Stomach (tissue), 8 donors: ENCODE measurements at regions not wholly inside any gene's neighbourhood (a gene's known extent, or its start where the extent isn't known, plus 50 kb on each side); places are given as distances from the start of the nearest gene placed in this dataset.

ENCODE experiments used
- DNase-seq, 2 donors: peaks; one replicate each; pipeline versions ENCODE4 v3.0.0 to v3.0.0-alpha.2; 2013 to 2019
- H3K27ac ChIP-seq, 5 donors: fragments of 200-600 bp in 4 of 5; sonication (generic) in 4 of 5; one replicate each; pipeline ENCODE4 v1.5.1; 2013 to 2019; ENCODE audit warnings: mild to moderate bottlenecking in 1 of 5, moderate library complexity in 1 of 5
- H3K27me3 ChIP-seq, 3 donors: fragments of 200-600 bp; sonication (generic); one replicate each; pipeline ENCODE4 v1.5.1; 2017 to 2019; ENCODE audit warnings: mixed run types in 1 of 3
- H3K36me3 ChIP-seq, 4 donors: fragments of 200-600 bp; sonication (generic); 1 replicate in 3 of 4; 2 replicates in 1 of 4; pipeline ENCODE4 v1.5.1; 2016 to 2019
- H3K4me1 ChIP-seq, 4 donors: fragments of 200-600 bp; sonication (generic); one replicate each; pipeline ENCODE4 v1.5.1; 2016 to 2019
- H3K4me3 ChIP-seq, 4 donors: fragments of 200-600 bp; sonication (generic) in 3 of 4; one replicate each; pipeline ENCODE4 v1.5.1; 2016 to 2019; ENCODE audit warnings: mild to moderate bottlenecking in 1 of 4
- H3K9me3 ChIP-seq, 4 donors: fragments of 200-600 bp; sonication (generic); one replicate each; pipeline ENCODE4 v1.5.1; 2016 to 2019
- CTCF ChIP-seq, 7 experiments: fragments of 450-650 bp in 4 of 7; fragments of 200-600 bp in 3 of 7; sonication (generic) in 3 of 7; IDR thresholded peaks; one replicate each; pipeline ENCODE4 v1.5.1; 2016 to 2019; ENCODE audit warnings: antibody characterized with exemption in 7 of 7, control low read depth in 2 of 7, mild to moderate bottlenecking in 1 of 7
- EP300 ChIP-seq: sonication (generic); formaldehyde crosslinking; IDR thresholded peaks from one replicate; pipeline ENCODE4 v1.6.1; 2017; ENCODE audit warnings: antibody characterized with exemption
- POLR2A ChIP-seq, 4 donors: fragments of 450-650 bp; IDR thresholded peaks; one replicate each; pipeline ENCODE4 v1.6.1; 2016; ENCODE audit warnings: antibody characterized with exemption in 4 of 4, control low read depth in 2 of 4, mild to moderate bottlenecking in 1 of 4, moderate library complexity in 1 of 4
- POLR2AphosphoS5 ChIP-seq, 3 donors: sonication (generic); formaldehyde crosslinking; IDR thresholded peaks; one replicate each; pipeline ENCODE4 v1.6.1; 2016; ENCODE audit warnings: antibody characterized with exemption in 3 of 3
- whole genome bisulfite sequencing, 5 donors: extraction: QIAGEN DNeasy Blood & Tissue Kit in 3 of 5; methylation state at CpG; one replicate each; pipeline versions ENCODE4 v1.1.5 to v1.1.7; 2013 to 2018; 5-methylcytosine and 5-hydroxymethylcytosine counted together
- intact Hi-C: fragments of 100-400 bp; cut with DNase I; formaldehyde crosslinking; loops from one replicate; pipeline ENCODE4 v1.15.1; 2023; ENCODE audit warnings: low total_unique reads
- donor health status: healthy with polysubstance abuse.
- donor health status: Bipolar disorder and iron deficiency.
- donor health status: healthy.

- peak in 1 of 2 donors; percentile 22 for DNase-seq
- Histone ChIP-seq H3K36me3 (no peaks in the 10 kb centered on the region), H3K27ac (no peak overlapping the region), H3K27me3 (no peaks in the 10 kb centered on the region), H3K9me3 (no peaks in the 10 kb centered on the region), H3K4me3 (no peak overlapping the region), H3K4me1 (no peaks in the 10 kb centered on the region)
- intact Hi-C loops = no loop called here
- no peak for TF ChIP-seq CTCF (IDR thresholded peaks at IDR 0.05)
- TF ChIP-seq POLR2A (IDR thresholded peaks at IDR 0.05) = no peak
- TF ChIP-seq POLR2AphosphoS5 (IDR thresholded peaks at IDR 0.05) = no peak
- TF ChIP-seq EP300 = no peak
- 58 to 66% (median 59%) methylated on average over 4 of the region's 4 CpGs for WGBS, 5 donors
Measured at GRCh38 chr13:80444240-80445015, 103.5 kb upstream of the SPRY2 start.

GRCh38 chr13:80442609-80443008 is 101.7 kb upstream of the SPRY2 start:
- intact Hi-C loops = no loop called here
- Histone ChIP-seq H3K27ac (no peak overlapping the region), H3K9me3 (no peaks in the 10 kb centered on the region), H3K36me3 (no peaks in the 10 kb centered on the region), H3K27me3 (no peaks in the 10 kb centered on the region), H3K4me1 (no peaks in the 10 kb centered on the region), H3K4me3 (no peak overlapping the region)
- DNase-seq = no peak
- no peak for TF ChIP-seq POLR2AphosphoS5 (IDR thresholded peaks at IDR 0.05)
- TF ChIP-seq CTCF (IDR thresholded peaks at IDR 0.05) = no peak
- no peak for TF ChIP-seq POLR2A (IDR thresholded peaks at IDR 0.05)
- no peak for TF ChIP-seq EP300

- intact Hi-C loops = no loop called here
- no peak for TF ChIP-seq CTCF (IDR thresholded peaks at IDR 0.05)
- Histone ChIP-seq H3K4me1 (no peaks in the 10 kb centered on the region), H3K36me3 (no peaks in the 10 kb centered on the region), H3K27me3 (no peaks in the 10 kb centered on the region), H3K4me3 (no peak overlapping the region), H3K27ac (no peak overlapping the region), H3K9me3 (no peaks in the 10 kb centered on the region)
- DNase-seq = no peak
Measured at GRCh38 chr13:80441968-80442367, 101.0 kb upstream of the SPRY2 start.

- TF ChIP-seq EP300 = no peak
- TF ChIP-seq POLR2A (IDR thresholded peaks at IDR 0.05) = no peak
- no peak for TF ChIP-seq CTCF (IDR thresholded peaks at IDR 0.05)
- no peak for TF ChIP-seq POLR2AphosphoS5 (IDR thresholded peaks at IDR 0.05)
- H3K27ac ChIP-seq = no peak overlapping the region
Measured at GRCh38 chr13:80438521-80438920, 97.6 kb upstream of the SPRY2 start.

More at GRCh38 chr13:80438521-80438920, 97.6 kb upstream of the SPRY2 start:
- peaks cover 0 to 5% (median 0%) of the 10 kb centered on the region in 4 donors for H3K4me1 ChIP-seq
- no peak for DNase-seq
- intact Hi-C loops = no loop called here
- H3K36me3 ChIP-seq = no peaks in the 10 kb centered on the region
- H3K27me3 ChIP-seq = no peaks in the 10 kb centered on the region
- no peak overlapping the region for H3K4me3 ChIP-seq
- no peaks in the 10 kb centered on the region for H3K9me3 ChIP-seq
- WGBS, 5 donors = 95 to 99% (median 96%) methylated on average over 3 of the region's 3 CpGs
